Psoas muscle (tissue), 7 donors: ENCODE measurements at regions not wholly inside any gene's neighbourhood (a gene's known extent, or its start where the extent isn't known, plus 50 kb on each side); places are given as distances from the start of the nearest gene placed in this dataset.

Source experiments
- ATAC-seq, 4 donors: fragments of 200-7000 bp; cut with Tn5 transposase; one replicate each; pipeline ENCODE4 v1.9.1; 2020; ENCODE audit warnings: moderate library complexity in 3 of 4, mild to moderate bottlenecking in 2 of 4
- DNase-seq, 2 donors: peaks; one replicate each; pipeline ENCODE4 v3.0.0-alpha.2; 2020
- H3K27ac ChIP-seq: fragments of 200-600 bp; one replicate; pipeline ENCODE4 v1.8.0; 2022
- H3K27me3 ChIP-seq, 3 donors: fragments of 200-600 bp in 1 of 3; one replicate each; pipeline versions ENCODE4 v1.6.1 to v1.8.0; 2013 to 2022; ENCODE audit warnings: low read length in 2 of 3, mild to moderate bottlenecking in 2 of 3, moderate library complexity in 1 of 3; ENCODE audit not compliant: insufficient read depth in 3 of 3
- H3K36me3 ChIP-seq, 2 donors: fragments of 200-600 bp in 1 of 2; one replicate each; pipeline versions ENCODE4 v1.6.1 to v1.8.0; 2013 to 2022; ENCODE audit warnings: low read depth in 1 of 2, mild to moderate bottlenecking in 1 of 2, moderate library complexity in 1 of 2; ENCODE audit not compliant: insufficient read depth in 1 of 2
- H3K4me1 ChIP-seq: fragments of 200-600 bp; one replicate; pipeline ENCODE4 v1.8.0; 2022
- H3K4me3 ChIP-seq: fragments of 200-600 bp; one replicate; pipeline ENCODE4 v1.8.0; 2022; ENCODE audit warnings: mild to moderate bottlenecking
- H3K9me3 ChIP-seq: fragments of 200-600 bp; one replicate; pipeline ENCODE4 v1.8.0; 2022
- CTCF ChIP-seq: fragments of 200-600 bp; IDR thresholded peaks from one replicate; pipeline ENCODE4 v1.8.0; 2022; ENCODE audit warnings: antibody characterized with exemption
- WGBS, 3 donors: extraction: QIAGEN DNeasy Blood & Tissue Kit; methylation state at CpG; one replicate each; pipeline versions ENCODE4 v1.1.6 to v1.1.7; 2013; 5-methylcytosine and 5-hydroxymethylcytosine counted together
- intact Hi-C, 2 donors: fragments of 100-400 bp; cut with DNase I; formaldehyde crosslinking; loops; one replicate each; pipeline versions ENCODE4 v1.11.0 to v1.14.2; 2022
- donor health status: healthy with polysubstance abuse.
- donor health status: DM: no; HTN: no; CAD: no; lungs with moderate emphysema.
- donor health status: Bipolar disorder and iron deficiency.
- donor health status: healthy.
- donor health status: DM: yes; HTN: yes; CAD: no.
- donor health status: DM: no; HTN: no; CAD: no.
- donor health status: DM: yes; HTN: yes; CAD: no.

- Histone ChIP-seq H3K27ac (no peak overlapping the region), H3K4me1 (no peaks in the 10 kb centered on the region), H3K27me3 (no peaks in the 10 kb centered on the region), H3K36me3 (no peaks in the 10 kb centered on the region), H3K9me3 (no peaks in the 10 kb centered on the region), H3K4me3 (no peak overlapping the region)
- ATAC-seq (no peak), DNase-seq (no peak)
- no peak for TF ChIP-seq CTCF
- 87 to 92% (median 89%) methylated on average over 4 of the region's 4 CpGs for WGBS, 3 donors
- intact Hi-C loops, result no loop called here
These were observed 1530.6 kb downstream of the PLA2G4A start for GRCh38 chr1:188359315-188359714.

- WGBS, 3 donors, result 92 to 95% (median 92%) methylated on average over 4 of the region's 4 CpGs
- Histone ChIP-seq H3K9me3 (no peaks in the 10 kb centered on the region), H3K4me3 (no peak overlapping the region), H3K4me1 (no peaks in the 10 kb centered on the region), H3K27me3 (no peaks in the 10 kb centered on the region), H3K27ac (no peak overlapping the region), H3K36me3 (no peaks in the 10 kb centered on the region)
- DNase-seq, result no peak
- ATAC-seq, result no peak
- TF ChIP-seq CTCF, result no peak
- intact Hi-C loops, result no loop called here
These were observed 1535.2 kb downstream of the PLA2G4A start for GRCh38 chr1:188363943-188364342.

GRCh38 chr1:188364927-188365449, 1536.2 kb downstream of the PLA2G4A start:
- intact Hi-C loops, result no loop called here
- no peaks in the 10 kb centered on the region for H3K9me3 ChIP-seq
- no peak overlapping the region for H3K27ac ChIP-seq
- no peaks in the 10 kb centered on the region for H3K36me3 ChIP-seq
- H3K27me3 ChIP-seq, result no peaks in the 10 kb centered on the region
- H3K4me1 ChIP-seq, result no peaks in the 10 kb centered on the region
- 87 to 90% (median 88%) methylated on average over 3 of the region's 3 CpGs for WGBS, 3 donors
- TF ChIP-seq CTCF, result no peak
- DNase-seq, result no peak
- H3K4me3 ChIP-seq, result no peak overlapping the region
- no peak for ATAC-seq

- no peak for DNase-seq
- TF ChIP-seq CTCF, result no peak
- Histone ChIP-seq H3K27ac (no peak overlapping the region), H3K4me3 (no peak overlapping the region), H3K4me1 (no peaks in the 10 kb centered on the region), H3K9me3 (no peaks in the 10 kb centered on the region), H3K27me3 (no peaks in the 10 kb centered on the region), H3K36me3 (no peaks in the 10 kb centered on the region)
- no peak for ATAC-seq
- intact Hi-C loops, result no loop called here
These were observed 1537.1 kb downstream of the PLA2G4A start for GRCh38 chr1:188365874-188366273.

GRCh38 chr1:188367661-188368060, 1538.9 kb downstream of the PLA2G4A start:
- WGBS, 3 donors, result 57 to 62% (median 62%) methylated on average over 2 of the region's 2 CpGs
- Histone ChIP-seq H3K9me3 (no peaks in the 10 kb centered on the region), H3K36me3 (no peaks in the 10 kb centered on the region), H3K27me3 (no peaks in the 10 kb centered on the region), H3K27ac (no peak overlapping the region), H3K4me1 (no peaks in the 10 kb centered on the region), H3K4me3 (no peak overlapping the region)
- DNase-seq (no peak), ATAC-seq (no peak)
- intact Hi-C loops, result no loop called here
- TF ChIP-seq CTCF, result no peak
